Neural cell (in vitro differentiated cells): ENCODE measurements at regions not wholly inside any gene's neighbourhood (a gene's known extent, or its start where the extent isn't known, plus 50 kb on each side); places are given as distances from the start of the nearest gene placed in this dataset.

ENCODE experiments used
- EP300 ChIP-seq: fragments of 450-650 bp; conservative IDR thresholded peaks from 2 replicates; pipeline ENCODE4 v1.6.1; 2014; ENCODE audit warnings: antibody characterized with exemption, mild to moderate bottlenecking, moderate library complexity; ENCODE audit not compliant: poor library complexity, severe bottlenecking
- EZH2 ChIP-seq: fragments of 200-600, 300-800 bp; shearing (Covaris generic), sonication (generic); IDR thresholded peaks from 2 replicates; pipeline ENCODE4 v1.6.1; 2014; ENCODE audit warnings: antibody characterized with exemption, low read length, borderline replicate concordance, mild to moderate bottlenecking; ENCODE audit not compliant: insufficient read depth, poor library complexity, severe bottlenecking
- POLR2AphosphoS5 ChIP-seq: IDR thresholded peaks from 2 replicates; pipeline ENCODE4 v1.6.1; 2012
- RAD21 ChIP-seq: fragments of 450-650 bp; conservative IDR thresholded peaks from 2 replicates; pipeline ENCODE4 v1.6.1; 2014; ENCODE audit warnings: antibody characterized with exemption, mild to moderate bottlenecking, moderate library complexity
- TF ChIP-seq, protein P1 (sequence below): fragments of 450-650 bp; IDR thresholded peaks from 2 replicates; pipeline ENCODE4 v1.5.1; 2014; ENCODE audit warnings: antibody characterized with exemption, mild to moderate bottlenecking, moderate library complexity; ENCODE audit not compliant: poor library complexity, severe bottlenecking
- TF ChIP-seq, protein P2 (sequence below): IDR thresholded peaks from 2 replicates; pipeline ENCODE4 v1.6.1; 2012; ENCODE audit warnings: borderline replicate concordance

DNA sequence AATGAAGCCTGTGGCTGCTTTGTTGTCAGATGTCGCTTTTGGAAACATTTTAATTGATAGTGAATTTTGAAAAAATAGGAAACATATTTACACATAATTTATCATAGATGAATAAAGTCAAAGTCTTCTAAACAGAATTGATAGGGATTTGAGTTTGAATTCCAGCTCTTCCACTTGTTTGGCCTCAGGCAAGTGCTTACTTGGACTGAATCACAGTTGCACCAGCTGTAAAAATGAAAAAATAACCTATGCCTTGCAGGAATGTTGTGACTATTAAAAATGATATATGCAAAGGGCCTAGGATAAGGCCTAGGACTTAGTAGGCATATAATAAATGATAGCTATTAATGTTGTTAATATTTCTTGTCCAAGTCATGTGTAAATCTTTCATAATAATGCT is 618.5 kb upstream of the MMS22L start:
- TF ChIP-seq, protein P1, sequence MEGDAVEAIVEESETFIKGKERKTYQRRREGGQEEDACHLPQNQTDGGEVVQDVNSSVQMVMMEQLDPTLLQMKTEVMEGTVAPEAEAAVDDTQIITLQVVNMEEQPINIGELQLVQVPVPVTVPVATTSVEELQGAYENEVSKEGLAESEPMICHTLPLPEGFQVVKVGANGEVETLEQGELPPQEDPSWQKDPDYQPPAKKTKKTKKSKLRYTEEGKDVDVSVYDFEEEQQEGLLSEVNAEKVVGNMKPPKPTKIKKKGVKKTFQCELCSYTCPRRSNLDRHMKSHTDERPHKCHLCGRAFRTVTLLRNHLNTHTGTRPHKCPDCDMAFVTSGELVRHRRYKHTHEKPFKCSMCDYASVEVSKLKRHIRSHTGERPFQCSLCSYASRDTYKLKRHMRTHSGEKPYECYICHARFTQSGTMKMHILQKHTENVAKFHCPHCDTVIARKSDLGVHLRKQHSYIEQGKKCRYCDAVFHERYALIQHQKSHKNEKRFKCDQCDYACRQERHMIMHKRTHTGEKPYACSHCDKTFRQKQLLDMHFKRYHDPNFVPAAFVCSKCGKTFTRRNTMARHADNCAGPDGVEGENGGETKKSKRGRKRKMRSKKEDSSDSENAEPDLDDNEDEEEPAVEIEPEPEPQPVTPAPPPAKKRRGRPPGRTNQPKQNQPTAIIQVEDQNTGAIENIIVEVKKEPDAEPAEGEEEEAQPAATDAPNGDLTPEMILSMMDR, result no peak
- TF ChIP-seq, protein P2, sequence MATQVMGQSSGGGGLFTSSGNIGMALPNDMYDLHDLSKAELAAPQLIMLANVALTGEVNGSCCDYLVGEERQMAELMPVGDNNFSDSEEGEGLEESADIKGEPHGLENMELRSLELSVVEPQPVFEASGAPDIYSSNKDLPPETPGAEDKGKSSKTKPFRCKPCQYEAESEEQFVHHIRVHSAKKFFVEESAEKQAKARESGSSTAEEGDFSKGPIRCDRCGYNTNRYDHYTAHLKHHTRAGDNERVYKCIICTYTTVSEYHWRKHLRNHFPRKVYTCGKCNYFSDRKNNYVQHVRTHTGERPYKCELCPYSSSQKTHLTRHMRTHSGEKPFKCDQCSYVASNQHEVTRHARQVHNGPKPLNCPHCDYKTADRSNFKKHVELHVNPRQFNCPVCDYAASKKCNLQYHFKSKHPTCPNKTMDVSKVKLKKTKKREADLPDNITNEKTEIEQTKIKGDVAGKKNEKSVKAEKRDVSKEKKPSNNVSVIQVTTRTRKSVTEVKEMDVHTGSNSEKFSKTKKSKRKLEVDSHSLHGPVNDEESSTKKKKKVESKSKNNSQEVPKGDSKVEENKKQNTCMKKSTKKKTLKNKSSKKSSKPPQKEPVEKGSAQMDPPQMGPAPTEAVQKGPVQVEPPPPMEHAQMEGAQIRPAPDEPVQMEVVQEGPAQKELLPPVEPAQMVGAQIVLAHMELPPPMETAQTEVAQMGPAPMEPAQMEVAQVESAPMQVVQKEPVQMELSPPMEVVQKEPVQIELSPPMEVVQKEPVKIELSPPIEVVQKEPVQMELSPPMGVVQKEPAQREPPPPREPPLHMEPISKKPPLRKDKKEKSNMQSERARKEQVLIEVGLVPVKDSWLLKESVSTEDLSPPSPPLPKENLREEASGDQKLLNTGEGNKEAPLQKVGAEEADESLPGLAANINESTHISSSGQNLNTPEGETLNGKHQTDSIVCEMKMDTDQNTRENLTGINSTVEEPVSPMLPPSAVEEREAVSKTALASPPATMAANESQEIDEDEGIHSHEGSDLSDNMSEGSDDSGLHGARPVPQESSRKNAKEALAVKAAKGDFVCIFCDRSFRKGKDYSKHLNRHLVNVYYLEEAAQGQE, result no peak
- no peak for TF ChIP-seq EZH2
- TF ChIP-seq RAD21, result no peak
- no peak for TF ChIP-seq EP300
- TF ChIP-seq POLR2AphosphoS5, result no peak
